Tibial nerve (tissue), 4 donors: ENCODE measurements at regions not wholly inside any gene's neighbourhood (a gene's known extent, or its start where the extent isn't known, plus 50 kb on each side); places are given as distances from the start of the nearest gene placed in this dataset.
A peak's percentile ranks its signal among the peaks of the same experiment; 100 is the strongest.

ENCODE experiments used
- DNase-seq, 2 donors: peaks; one replicate each; pipeline ENCODE4 v3.0.0-alpha.2; 2019; ENCODE audit warnings: low spot score in 2 of 2
- H3K27ac ChIP-seq, 4 donors: fragments of 200-600 bp; sonication (generic) in 3 of 4; one replicate each; pipeline ENCODE4 v1.5.1; 2017 to 2019; ENCODE audit warnings: mild to moderate bottlenecking in 1 of 4
- H3K27me3 ChIP-seq, 2 donors: fragments of 200-600 bp; sonication (generic) in 1 of 2; one replicate each; pipeline versions ENCODE4 v1.5.1 to v1.6.0; 2017 to 2019
- H3K36me3 ChIP-seq, 3 donors: fragments of 200-600 bp; sonication (generic); one replicate each; pipeline ENCODE4 v1.5.1; 2018 to 2019
- H3K4me1 ChIP-seq, 4 donors: fragments of 200-600 bp; sonication (generic) in 3 of 4; one replicate each; pipeline ENCODE4 v1.5.1; 2017 to 2019
- H3K4me3 ChIP-seq, 4 donors: fragments of 200-600 bp; sonication (generic) in 3 of 4; one replicate each; pipeline ENCODE4 v1.5.1; 2017 to 2019; ENCODE audit warnings: mild to moderate bottlenecking in 1 of 4, moderate library complexity in 1 of 4
- H3K9me3 ChIP-seq, 4 donors: fragments of 200-600 bp; sonication (generic) in 3 of 4; one replicate each; pipeline ENCODE4 v1.5.1; 2017 to 2019
- CTCF ChIP-seq, 5 experiments: fragments of 200-600 bp in 3 of 5; fragments of 450-650 bp in 2 of 5; sonication (generic) in 3 of 5; IDR thresholded peaks; one replicate each; pipeline ENCODE4 v1.5.1; 2016 to 2019; ENCODE audit warnings: antibody characterized with exemption in 5 of 5, mild to moderate bottlenecking in 3 of 5, moderate library complexity in 2 of 5
- EP300 ChIP-seq, 2 donors: sonication (generic); formaldehyde crosslinking; IDR thresholded peaks; one replicate each; pipeline ENCODE4 v1.6.1; 2017; ENCODE audit warnings: antibody characterized with exemption in 2 of 2, mild to moderate bottlenecking in 1 of 2
- POLR2A ChIP-seq, 2 donors: fragments of 450-650 bp; IDR thresholded peaks; one replicate each; pipeline ENCODE4 v1.6.1; 2017; ENCODE audit warnings: antibody characterized with exemption in 2 of 2, mild to moderate bottlenecking in 2 of 2, moderate library complexity in 2 of 2
- WGBS, 2 donors: methylation state at CpG; one replicate each; pipeline ENCODE4 v1.1.5; 2018; 5-methylcytosine and 5-hydroxymethylcytosine counted together

GRCh38 chr6:113315165-113315564 lies 542.0 kb upstream of the MARCKS start:
- no peak for DNase-seq
- Histone ChIP-seq H3K36me3 (no peaks in the 10 kb centered on the region), H3K27ac (peak overlapping the region in 1 of 4 donors; percentile 47), H3K9me3 (no peaks in the 10 kb centered on the region), H3K4me3 (no peak overlapping the region), H3K27me3 (no peaks in the 10 kb centered on the region), H3K4me1 (peaks cover 0 to 8% (median 0%) of the 10 kb centered on the region in 4 donors)
- no peak for TF ChIP-seq CTCF (IDR thresholded peaks at IDR 0.05)
- TF ChIP-seq EP300 (IDR thresholded peaks at IDR 0.05), result no peak
- TF ChIP-seq POLR2A (IDR thresholded peaks at IDR 0.05), result no peak
- WGBS, 2 donors, result 82 to 87% methylated on average over 1 of the region's 1 CpG

DNA sequence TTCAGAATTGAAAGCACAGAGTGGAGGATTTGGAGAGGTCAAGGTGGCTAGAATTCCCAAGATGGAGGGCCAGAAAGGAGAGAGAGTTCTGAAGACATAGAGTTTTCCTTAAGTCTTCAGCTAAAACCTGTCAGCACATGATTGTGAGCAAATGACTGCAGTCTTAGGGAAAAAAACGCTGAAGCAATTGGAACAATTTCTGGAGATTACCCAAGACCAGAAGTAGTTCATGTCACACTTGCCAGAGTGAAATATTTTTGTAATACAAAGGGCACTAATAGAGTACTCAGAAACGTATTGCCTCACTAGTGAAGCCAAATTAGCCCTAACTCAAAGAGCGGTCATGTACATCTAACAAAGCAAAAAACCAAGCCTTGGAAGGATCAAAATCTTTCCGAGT lies 541.3 kb upstream of the MARCKS start:
- WGBS, 2 donors, result 50 to 62% methylated on average over 4 of the region's 4 CpGs

GRCh38 chr6:113317442-113317841 lies 539.7 kb upstream of the MARCKS start:
- no peak for TF ChIP-seq EP300 (IDR thresholded peaks at IDR 0.05)
- DNase-seq, result no peak
- H3K36me3 ChIP-seq, result no peaks in the 10 kb centered on the region
- 84 to 98% methylated on average over 2 of the region's 2 CpGs for WGBS, 2 donors
- H3K4me3 ChIP-seq, result no peak overlapping the region
- peaks cover 0 to 8% (median 0%) of the 10 kb centered on the region in 4 donors for H3K4me1 ChIP-seq
- no peaks in the 10 kb centered on the region for H3K27me3 ChIP-seq
- H3K27ac ChIP-seq, result no peak overlapping the region
- H3K9me3 ChIP-seq, result no peaks in the 10 kb centered on the region

More for the DNA sequence above, 541.3 kb upstream of the MARCKS start:
- Histone ChIP-seq H3K4me3 (no peak overlapping the region), H3K4me1 (peaks cover 0 to 8% (median 0%) of the 10 kb centered on the region in 4 donors), H3K36me3 (no peaks in the 10 kb centered on the region), H3K27ac (peak overlapping the region in 2 of 4 donors; percentile 39 to 47), H3K9me3 (no peaks in the 10 kb centered on the region), H3K27me3 (no peaks in the 10 kb centered on the region)
- TF ChIP-seq POLR2A (IDR thresholded peaks at IDR 0.05), result no peak
- TF ChIP-seq CTCF (IDR thresholded peaks at IDR 0.05), result no peak
- TF ChIP-seq EP300 (IDR thresholded peaks at IDR 0.05), result peak in 1 of 2 donors; percentile 38
- no peak for DNase-seq

DNA sequence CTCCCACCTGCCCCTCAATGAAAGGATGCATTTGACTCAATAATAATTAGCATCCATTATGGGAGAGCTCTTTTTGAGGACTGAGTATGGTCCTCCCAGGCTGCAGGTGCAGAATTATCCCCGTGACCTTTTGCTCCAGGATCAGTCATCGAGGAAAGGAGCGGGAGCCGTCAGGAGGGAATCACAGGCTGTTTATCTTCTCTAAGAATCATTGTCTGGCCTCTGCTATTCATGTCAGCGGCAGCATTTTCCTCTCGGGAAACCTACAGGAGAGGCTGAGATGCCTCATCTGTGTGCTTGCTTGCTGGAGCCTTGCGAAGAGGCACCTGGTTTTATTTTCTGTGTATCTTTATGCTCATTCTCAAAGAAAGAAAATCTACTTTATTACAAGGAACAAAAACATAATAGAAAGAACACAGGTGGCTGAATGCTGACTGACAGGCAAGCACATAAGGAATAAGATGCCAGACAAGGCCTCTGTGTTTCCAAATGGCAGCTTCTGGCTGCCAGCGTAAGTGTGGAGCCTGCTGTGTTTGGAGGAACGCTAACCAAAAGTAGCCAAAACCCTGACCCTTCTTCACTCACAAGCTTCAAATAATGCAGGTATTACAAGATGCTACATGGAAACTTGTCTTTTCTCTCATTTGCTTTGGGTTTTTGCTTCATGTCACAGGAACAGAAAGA lies 539.1 kb upstream of the MARCKS start:
- Histone ChIP-seq H3K9me3 (no peaks in the 10 kb centered on the region), H3K4me3 (no peak overlapping the region), H3K27ac (peak overlapping the region in 1 of 4 donors; percentile 2), H3K27me3 (no peaks in the 10 kb centered on the region), H3K4me1 (peaks cover 0 to 8% (median 0%) of the 10 kb centered on the region in 4 donors), H3K36me3 (no peaks in the 10 kb centered on the region)
- WGBS, 2 donors, result 62 to 70% methylated on average over 9 of the region's 9 CpGs
- DNase-seq, result no peak
- TF ChIP-seq POLR2A (IDR thresholded peaks at IDR 0.05), result no peak
- no peak for TF ChIP-seq CTCF (IDR thresholded peaks at IDR 0.05)
- no peak for TF ChIP-seq EP300 (IDR thresholded peaks at IDR 0.05)

- Histone ChIP-seq H3K4me3 (no peak overlapping the region), H3K27me3 (no peaks in the 10 kb centered on the region), H3K4me1 (peaks cover 0 to 8% (median 0%) of the 10 kb centered on the region in 4 donors), H3K9me3 (no peaks in the 10 kb centered on the region), H3K36me3 (no peaks in the 10 kb centered on the region), H3K27ac (peak overlapping the region in 1 of 4 donors; percentile 2)
- no peak for TF ChIP-seq CTCF (IDR thresholded peaks at IDR 0.05)
- DNase-seq, result no peak
- 44 to 48% methylated on average over 5 of the region's 5 CpGs for WGBS, 2 donors
Measured at GRCh38 chr6:113318575-113318917, 538.6 kb upstream of the MARCKS start.
